Cardiac fibroblast (primary cell): ENCODE measurements at regions not wholly inside any gene's neighbourhood (a gene's known extent, or its start where the extent isn't known, plus 50 kb on each side); places are given as distances from the start of the nearest gene placed in this dataset.

ENCODE experiments used
- DNase-seq, 2 donors: peaks; one replicate each; pipeline versions ENCODE4 v3.0.0 to v3.0.0-alpha.2; 2010; ENCODE audit warnings: low read depth in 2 of 2
- H3K4me3 ChIP-seq, 2 donors: replicated peaks in 1 of 2; 1 replicate in 1 of 2; 2 replicates in 1 of 2; pipeline ENCODE4 v1.5.1; 2011; ENCODE audit warnings: low read depth in 2 of 2, low read length in 2 of 2, mild to moderate bottlenecking in 2 of 2, moderate library complexity in 1 of 2
- CTCF ChIP-seq: IDR thresholded peaks from one replicate; pipeline ENCODE4 v1.5.1; 2011; ENCODE audit warnings: low read depth, mild to moderate bottlenecking, low read length, inconsistent platforms

DNA sequence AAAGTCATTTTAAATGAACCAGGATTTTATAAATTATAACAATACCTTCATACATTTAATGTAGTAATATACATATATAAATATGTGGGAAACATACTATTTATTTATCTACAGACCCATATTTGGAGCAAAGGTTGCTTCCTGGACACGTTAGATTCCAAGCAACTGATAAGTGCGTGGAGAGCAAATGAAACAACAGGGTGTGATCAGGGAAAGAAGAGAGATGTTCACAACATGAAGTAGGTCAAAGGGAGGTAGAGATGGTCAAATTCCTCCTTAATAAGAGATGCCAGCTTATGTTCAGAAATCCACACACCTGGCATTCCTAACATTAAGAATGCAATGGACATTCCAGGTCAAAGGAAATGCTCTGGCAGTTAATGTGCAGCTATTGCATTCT lies 53.1 kb upstream of the HPGD start:
- no peak for TF ChIP-seq CTCF
- DNase-seq, result no peak
- no peak overlapping the region for H3K4me3 ChIP-seq
